ENCODE measurements at regions not wholly inside any gene's neighbourhood (a gene's known extent, or its start where the extent isn't known, plus 50 kb on each side); places are given as distances from the start of the nearest gene placed in this dataset.

DNA sequence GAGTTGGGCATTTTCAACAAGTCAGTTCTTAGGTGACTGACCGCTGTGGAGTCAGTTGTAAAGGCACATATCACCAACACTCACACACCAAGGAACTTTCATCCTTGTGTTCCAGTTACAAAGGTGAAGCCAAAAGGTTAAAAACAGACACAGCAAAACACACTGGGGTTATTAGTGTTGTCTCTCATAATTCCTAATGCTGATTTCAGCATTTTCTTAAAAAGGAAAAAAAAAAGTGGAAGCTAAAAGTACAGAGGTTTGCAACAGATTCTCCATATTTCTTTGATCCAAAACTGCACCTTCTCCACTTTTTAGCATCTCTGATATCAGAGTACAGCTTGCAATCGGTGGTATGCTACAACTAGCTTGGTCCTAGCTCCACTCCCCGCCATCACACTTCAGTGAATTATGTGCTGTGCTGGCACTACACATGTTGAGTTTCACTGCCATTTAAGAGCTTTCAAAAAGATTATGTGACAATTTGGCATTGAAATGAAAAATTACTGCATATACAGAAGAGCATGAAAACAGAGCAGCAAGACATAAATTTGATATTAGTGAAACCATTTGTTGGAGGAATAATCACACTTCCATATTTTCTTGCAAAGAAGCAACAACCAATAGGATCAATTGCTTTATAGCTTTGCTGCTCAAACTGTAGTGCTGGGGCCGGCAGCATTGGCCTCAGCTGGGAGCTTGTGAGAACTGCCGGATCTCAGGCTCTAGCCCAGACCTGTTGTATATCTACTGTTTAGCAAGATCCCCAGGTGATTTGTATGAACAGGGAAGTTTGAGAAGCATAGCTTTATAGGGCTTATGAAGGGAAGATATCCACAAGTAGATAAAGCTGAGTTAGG is 62.3 kb upstream of the DAPL1 start:
- H3K9me3 ChIP-seq (ENCODE audit: severe bottlenecking) = no peaks in the 10 kb centered on the region
- H3K4me3 ChIP-seq (ENCODE audit: severe bottlenecking) = no peak overlapping the region
- no peaks in the 10 kb centered on the region for H3K27me3 ChIP-seq (ENCODE audit: insufficient read depth, poor library complexity, severe bottlenecking)
- no peak overlapping the region for H3K27ac ChIP-seq (ENCODE audit: poor library complexity, severe bottlenecking)
- no peaks in the 10 kb centered on the region for H3K36me3 ChIP-seq (ENCODE audit: low read depth)
- H3K4me1 ChIP-seq (ENCODE audit: insufficient read depth, poor library complexity, severe bottlenecking) = no peaks in the 10 kb centered on the region
- TF ChIP-seq, protein P1, sequence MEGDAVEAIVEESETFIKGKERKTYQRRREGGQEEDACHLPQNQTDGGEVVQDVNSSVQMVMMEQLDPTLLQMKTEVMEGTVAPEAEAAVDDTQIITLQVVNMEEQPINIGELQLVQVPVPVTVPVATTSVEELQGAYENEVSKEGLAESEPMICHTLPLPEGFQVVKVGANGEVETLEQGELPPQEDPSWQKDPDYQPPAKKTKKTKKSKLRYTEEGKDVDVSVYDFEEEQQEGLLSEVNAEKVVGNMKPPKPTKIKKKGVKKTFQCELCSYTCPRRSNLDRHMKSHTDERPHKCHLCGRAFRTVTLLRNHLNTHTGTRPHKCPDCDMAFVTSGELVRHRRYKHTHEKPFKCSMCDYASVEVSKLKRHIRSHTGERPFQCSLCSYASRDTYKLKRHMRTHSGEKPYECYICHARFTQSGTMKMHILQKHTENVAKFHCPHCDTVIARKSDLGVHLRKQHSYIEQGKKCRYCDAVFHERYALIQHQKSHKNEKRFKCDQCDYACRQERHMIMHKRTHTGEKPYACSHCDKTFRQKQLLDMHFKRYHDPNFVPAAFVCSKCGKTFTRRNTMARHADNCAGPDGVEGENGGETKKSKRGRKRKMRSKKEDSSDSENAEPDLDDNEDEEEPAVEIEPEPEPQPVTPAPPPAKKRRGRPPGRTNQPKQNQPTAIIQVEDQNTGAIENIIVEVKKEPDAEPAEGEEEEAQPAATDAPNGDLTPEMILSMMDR (IDR thresholded peaks at IDR 0.05; ENCODE audit: poor library complexity, severe bottlenecking) = no peak
- ATAC-seq (ENCODE audit: low read depth) (no peak), DNase-seq (ENCODE audit: low spot score) (no peak)

DNA sequence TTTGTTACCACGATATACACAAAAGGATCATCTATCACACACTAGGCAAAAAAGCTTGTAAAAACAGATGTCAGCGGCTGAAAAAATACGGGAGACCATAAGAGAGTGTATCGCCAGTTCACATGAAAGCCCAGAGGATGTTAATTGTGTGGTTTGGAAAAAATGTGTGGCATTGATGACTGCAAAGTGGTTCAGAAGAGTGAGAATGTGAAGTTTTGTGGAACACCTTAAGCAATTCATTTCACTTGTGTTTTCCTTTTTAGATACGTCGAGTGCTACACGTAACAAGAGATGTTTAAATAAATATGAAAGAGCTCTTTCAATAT is 61.7 kb upstream of the DAPL1 start:
- TF ChIP-seq, protein P1 (IDR thresholded peaks at IDR 0.05; ENCODE audit: poor library complexity, severe bottlenecking) = no peak
- Histone ChIP-seq H3K27me3 (ENCODE audit: insufficient read depth, poor library complexity, severe bottlenecking) (no peaks in the 10 kb centered on the region), H3K27ac (ENCODE audit: poor library complexity, severe bottlenecking) (no peak overlapping the region), H3K9me3 (ENCODE audit: severe bottlenecking) (no peaks in the 10 kb centered on the region), H3K4me3 (ENCODE audit: severe bottlenecking) (no peak overlapping the region), H3K36me3 (ENCODE audit: low read depth) (no peaks in the 10 kb centered on the region), H3K4me1 (ENCODE audit: insufficient read depth, poor library complexity, severe bottlenecking) (no peaks in the 10 kb centered on the region)
- no peak for DNase-seq (ENCODE audit: low spot score)
- ATAC-seq (ENCODE audit: low read depth) = no peak

DNA sequence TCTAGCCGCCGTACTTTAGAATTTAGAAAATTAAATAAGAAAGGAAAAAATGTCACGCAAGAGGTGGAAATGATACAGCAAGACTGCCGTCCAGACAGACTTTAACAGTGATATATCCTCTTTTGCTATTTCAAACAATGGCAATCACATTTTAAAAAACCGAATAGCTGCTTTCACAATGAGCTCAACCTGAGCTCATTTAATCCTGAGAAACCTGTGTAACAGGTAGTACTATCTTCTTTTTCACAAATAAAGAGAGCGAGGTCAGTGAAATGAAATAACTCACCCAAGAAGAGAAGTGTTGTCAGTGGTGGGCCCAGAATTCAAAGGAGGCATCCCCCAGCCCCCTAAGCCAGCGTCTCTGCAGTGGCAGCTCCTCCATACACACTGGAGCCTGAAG is 60.7 kb upstream of the DAPL1 start:
- H3K27me3 ChIP-seq (ENCODE audit: insufficient read depth, poor library complexity, severe bottlenecking) = no peaks in the 10 kb centered on the region
- DNase-seq (ENCODE audit: low spot score) = no peak
- no peaks in the 10 kb centered on the region for H3K4me1 ChIP-seq (ENCODE audit: insufficient read depth, poor library complexity, severe bottlenecking)
- H3K27ac ChIP-seq (ENCODE audit: poor library complexity, severe bottlenecking) = no peak overlapping the region
- TF ChIP-seq, protein P1 (IDR thresholded peaks at IDR 0.05; ENCODE audit: poor library complexity, severe bottlenecking) = no peak
- ATAC-seq (ENCODE audit: low read depth) = no peak
- no peaks in the 10 kb centered on the region for H3K9me3 ChIP-seq (ENCODE audit: severe bottlenecking)
- no peak overlapping the region for H3K4me3 ChIP-seq (ENCODE audit: severe bottlenecking)
- no peaks in the 10 kb centered on the region for H3K36me3 ChIP-seq (ENCODE audit: low read depth)

DNA sequence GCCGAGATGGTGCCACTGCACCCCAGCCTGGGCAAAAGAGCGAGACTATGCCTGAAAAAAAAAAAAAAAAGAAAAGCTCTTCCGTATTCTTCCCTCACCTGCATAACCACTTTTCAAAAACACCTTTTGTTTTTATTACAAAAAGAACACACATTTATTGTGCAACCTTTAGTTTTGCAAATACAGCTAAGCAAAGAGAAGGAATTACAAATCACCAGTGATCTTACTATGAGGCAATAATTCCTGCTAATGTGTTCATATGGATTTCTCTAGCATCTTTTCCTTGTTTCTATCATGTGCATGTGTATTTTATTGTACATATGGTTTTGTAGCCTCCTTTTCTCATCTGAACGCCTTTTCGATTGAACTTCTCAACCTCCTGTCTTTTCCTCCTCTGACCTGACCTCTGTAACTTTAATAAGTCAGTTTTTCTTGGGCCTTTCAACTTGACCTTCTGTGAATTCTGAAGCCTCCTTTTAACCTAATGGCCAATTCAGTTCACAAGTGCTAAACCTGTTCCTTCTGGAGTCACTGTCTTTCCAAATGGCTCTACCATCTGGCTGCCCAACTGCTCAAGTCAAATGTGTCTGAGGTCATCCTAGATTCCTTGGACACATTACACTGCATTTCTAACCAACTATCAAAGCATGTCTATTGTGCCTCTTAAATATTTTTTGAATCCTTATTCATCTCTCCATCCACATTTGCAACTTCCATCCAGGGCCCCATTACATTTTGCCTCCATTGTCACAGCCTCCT is 59.1 kb upstream of the DAPL1 start:
- TF ChIP-seq, protein P1 (IDR thresholded peaks at IDR 0.05; ENCODE audit: poor library complexity, severe bottlenecking) = no peak
- ATAC-seq (ENCODE audit: low read depth) (no peak), DNase-seq (ENCODE audit: low spot score) (no peak)
- H3K36me3 ChIP-seq (ENCODE audit: low read depth) = no peaks in the 10 kb centered on the region
- H3K4me3 ChIP-seq (ENCODE audit: severe bottlenecking) = no peak overlapping the region
- no peak overlapping the region for H3K27ac ChIP-seq (ENCODE audit: poor library complexity, severe bottlenecking)
- no peaks in the 10 kb centered on the region for H3K9me3 ChIP-seq (ENCODE audit: severe bottlenecking)
- H3K4me1 ChIP-seq (ENCODE audit: insufficient read depth, poor library complexity, severe bottlenecking) = no peaks in the 10 kb centered on the region
- no peaks in the 10 kb centered on the region for H3K27me3 ChIP-seq (ENCODE audit: insufficient read depth, poor library complexity, severe bottlenecking)

DNA sequence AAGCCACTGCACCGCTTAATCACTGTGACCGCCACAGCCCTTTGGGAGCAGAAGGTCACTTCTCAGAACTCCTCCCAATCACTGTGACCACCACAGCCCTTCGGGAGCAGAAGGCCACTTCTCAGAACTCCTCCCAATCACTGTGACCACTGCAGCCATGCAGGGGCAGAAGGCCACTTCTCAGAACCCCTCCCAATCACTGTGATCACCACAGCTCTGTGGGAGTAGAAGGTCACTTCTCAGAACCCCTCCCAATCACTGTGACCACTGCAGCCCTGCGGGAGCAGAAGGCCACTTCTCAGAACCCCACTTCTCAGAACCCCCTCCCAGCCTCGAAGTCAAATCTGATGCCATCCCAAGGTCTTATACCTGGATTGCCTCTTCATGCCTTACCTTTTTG is 56.8 kb upstream of the DAPL1 start:
- Histone ChIP-seq H3K4me1 (ENCODE audit: insufficient read depth, poor library complexity, severe bottlenecking) (no peaks in the 10 kb centered on the region), H3K27me3 (ENCODE audit: insufficient read depth, poor library complexity, severe bottlenecking) (no peaks in the 10 kb centered on the region), H3K9me3 (ENCODE audit: severe bottlenecking) (no peaks in the 10 kb centered on the region), H3K36me3 (ENCODE audit: low read depth) (no peaks in the 10 kb centered on the region), H3K4me3 (ENCODE audit: severe bottlenecking) (no peak overlapping the region), H3K27ac (ENCODE audit: poor library complexity, severe bottlenecking) (no peak overlapping the region)
- TF ChIP-seq, protein P1 (IDR thresholded peaks at IDR 0.05; ENCODE audit: poor library complexity, severe bottlenecking) = no peak
- DNase-seq (ENCODE audit: low spot score) (no peak), ATAC-seq (ENCODE audit: low read depth) (no peak)

All from RWPE2 (cell line).